HG03097 (cell line): ENCODE measurements at regions not wholly inside any gene's neighbourhood (a gene's known extent, or its start where the extent isn't known, plus 50 kb on each side); places are given as distances from the start of the nearest gene placed in this dataset.

Experiments
- ATAC-seq: cut with Tn5 transposase; IDR thresholded peaks from one replicate; pipeline ENCODE4 v1.9.1; 2021; ENCODE audit not compliant: unreplicated experiment, low FRiP score

GRCh38 chr12:65517656-65518210 is 239.2 kb downstream of the MSRB3 start:
- no peak for ATAC-seq

DNA sequence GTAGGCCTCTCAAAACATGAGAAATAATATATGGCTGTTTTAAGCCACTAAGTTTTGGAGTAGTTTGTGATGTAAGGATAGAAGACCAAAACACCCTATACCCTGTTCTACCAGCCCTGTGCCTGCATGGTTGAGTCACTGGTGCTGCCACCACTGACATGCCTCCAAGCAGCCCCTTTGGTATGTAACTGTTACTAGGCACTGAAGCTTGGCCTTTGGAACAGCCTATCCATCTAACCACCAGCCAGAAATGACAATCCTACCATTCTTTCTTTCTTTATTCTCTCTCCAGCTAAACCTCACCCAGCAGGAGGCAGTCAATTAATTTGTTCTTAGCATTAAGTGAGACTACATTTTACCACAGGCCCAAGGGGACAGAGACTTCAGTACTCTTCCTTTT is 240.3 kb downstream of the MSRB3 start:
- ATAC-seq: no peak

- ATAC-seq: no peak
Measured at GRCh38 chr12:65520658-65521057, 242.2 kb downstream of the MSRB3 start.

- ATAC-seq: no peak
Measured at GRCh38 chr12:65522956-65523860, 244.7 kb downstream of the MSRB3 start.

DNA sequence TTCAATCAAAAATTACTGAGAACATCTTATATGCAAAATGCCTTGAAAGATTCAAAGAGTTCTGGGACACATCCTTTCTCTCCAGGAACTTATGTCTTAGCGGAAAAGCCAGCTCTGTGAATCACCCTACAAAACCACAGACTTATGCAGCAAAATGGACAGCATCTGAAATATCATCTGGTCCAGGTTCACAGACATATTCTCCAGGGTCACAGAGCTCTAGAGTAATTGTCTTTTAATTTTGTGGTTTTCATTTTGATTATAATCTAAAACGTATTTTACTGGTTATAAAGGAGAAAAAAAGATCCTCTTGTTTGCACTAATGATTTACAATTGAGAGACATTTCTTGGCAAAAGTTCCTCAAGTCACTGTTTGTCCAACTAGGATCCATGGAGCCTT is 246.2 kb downstream of the MSRB3 start:
- no peak for ATAC-seq

DNA sequence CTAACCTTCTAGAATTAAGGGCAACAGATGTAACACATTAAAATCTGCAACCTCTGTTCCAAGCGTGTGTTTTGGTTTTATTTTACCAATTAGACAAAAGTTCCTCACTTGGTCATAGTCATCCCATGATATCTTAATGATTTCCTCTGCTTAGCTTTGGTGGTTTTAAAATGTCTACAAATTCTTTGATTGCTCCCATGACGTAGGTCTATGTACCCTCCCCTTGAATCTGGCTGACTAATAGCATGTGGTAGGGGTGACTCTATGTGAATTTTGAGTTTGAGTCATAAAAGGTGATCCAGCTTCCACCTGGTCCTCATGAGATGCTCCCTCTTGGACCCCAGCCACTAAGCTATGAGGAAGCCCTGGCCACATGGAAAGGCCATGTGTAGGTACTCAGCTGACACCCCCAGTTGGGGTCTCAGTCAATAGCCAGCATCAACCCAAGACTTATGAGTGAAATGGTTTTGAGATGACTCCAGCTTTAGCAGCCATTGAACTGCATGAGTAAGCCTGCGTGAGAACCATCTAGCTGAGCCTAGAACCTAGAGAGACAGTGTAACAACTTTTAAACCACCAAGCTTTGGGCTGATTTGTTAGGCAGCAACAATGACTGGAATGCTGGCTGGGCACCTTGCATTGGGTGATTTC is 247.1 kb downstream of the MSRB3 start:
- no peak for ATAC-seq

DNA sequence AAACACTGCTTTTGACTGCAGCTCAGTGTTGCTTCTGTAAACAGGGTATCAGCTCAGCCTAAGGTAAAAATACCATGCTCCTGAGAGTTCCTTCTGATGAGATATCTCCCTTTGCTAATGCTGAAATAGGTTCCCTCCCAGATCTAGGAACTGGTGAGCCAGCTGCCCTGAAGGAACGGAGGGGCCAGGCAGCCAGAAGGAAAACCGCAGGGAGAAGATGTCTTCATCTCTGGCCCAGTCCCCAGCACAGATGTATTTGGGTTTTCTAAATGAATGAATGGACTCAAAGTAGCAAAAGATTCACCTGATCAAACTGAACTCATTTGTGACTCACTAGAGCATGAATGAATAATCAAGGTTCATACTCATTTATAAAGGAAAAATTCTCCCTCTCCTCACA is 247.8 kb downstream of the MSRB3 start:
- no peak for ATAC-seq

DNA sequence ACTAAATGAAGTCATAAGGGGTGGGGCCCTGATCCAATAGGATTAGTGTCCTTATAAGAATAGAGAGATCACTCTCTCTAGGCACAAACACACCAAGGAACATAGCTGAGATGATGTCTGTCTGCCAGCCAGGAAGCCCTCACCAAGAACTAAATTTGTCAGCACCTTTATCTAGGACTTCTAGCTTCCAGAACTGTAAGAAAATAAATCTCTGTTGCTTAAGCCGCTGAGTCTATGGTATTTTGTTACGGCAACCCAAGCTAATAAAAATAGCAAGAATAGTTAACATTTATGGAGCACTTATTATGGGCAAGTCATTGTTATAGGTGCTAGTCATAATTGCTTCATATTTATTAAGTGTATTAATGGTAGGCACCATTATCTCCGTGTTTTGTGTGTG is 249.6 kb downstream of the MSRB3 start:
- no peak for ATAC-seq

DNA sequence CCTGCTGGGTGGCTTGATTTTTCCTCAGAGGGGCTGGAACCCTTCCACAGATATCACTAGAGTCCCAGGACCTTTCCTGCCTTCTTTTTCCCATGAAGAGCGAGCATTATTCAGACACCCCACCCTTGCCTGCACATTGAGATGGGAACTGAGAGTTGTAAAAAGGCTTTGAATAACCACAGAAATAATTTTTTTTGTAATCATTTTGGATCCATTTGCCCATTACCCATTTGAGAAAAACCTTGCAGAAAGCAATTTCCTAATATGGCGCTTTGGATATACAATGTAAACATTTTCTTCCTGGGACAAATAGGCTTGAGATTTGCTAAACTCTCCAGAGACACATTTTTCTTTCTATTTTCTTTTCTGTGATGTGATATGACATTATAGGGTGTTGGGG is 250.6 kb downstream of the MSRB3 start:
- ATAC-seq: no peak

GRCh38 chr12:65529771-65530435 is 251.4 kb downstream of the MSRB3 start:
- ATAC-seq: no peak

DNA sequence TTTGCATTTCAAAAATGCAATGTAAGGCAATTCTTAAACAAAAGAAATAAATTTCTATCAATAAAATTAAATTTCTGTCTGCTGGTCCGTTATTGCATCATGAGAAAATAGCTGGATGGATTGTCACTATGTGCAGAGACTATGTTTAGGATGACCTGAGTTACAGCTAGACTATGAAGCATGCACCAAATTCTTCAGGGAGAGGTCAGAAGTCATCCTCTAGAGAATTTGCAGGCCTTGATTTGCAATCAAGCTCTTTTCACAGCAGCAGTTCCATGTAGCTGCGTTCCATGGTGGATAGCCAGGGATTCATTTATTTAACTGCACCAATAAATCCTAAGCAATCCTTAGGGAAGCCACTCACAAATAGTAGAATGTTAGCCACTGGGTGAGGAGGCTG is 253.7 kb downstream of the MSRB3 start:
- ATAC-seq: no peak

- no peak for ATAC-seq
Measured at GRCh38 chr12:65532764-65533163, 254.3 kb downstream of the MSRB3 start.

DNA sequence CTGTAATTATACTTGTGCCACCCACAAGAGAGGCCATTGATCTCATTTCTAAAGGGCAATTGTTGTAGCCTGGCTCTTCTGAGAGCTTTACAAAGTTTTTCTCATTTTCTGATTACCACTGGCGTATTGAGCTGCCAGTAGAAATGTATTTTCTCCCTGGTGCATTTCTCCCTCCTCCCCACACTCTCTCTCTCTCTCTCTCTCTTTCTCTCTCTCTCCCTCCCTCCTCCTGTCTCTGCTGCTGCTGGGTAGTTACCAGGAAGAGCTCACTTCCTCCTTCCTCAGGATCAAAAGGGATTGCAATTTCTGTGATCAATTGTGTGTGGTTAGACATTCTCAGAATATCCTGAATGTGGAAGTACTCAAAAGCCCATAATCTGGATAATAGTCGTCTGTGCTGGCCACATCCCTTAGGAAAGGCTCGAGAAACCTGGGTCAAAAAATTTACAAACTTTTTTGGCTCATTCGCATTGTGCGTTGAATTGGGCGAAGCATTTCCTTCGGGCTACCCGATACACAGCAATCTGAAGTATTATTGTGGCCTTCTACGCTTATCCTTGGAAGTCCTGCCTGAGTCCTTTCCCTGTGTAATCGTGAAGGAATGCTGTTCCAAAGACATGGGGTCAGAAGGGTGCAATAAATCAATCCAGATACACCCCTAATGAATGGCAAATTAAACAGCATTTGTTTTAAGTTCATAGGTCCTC is 254.8 kb downstream of the MSRB3 start:
- ATAC-seq: no peak

- ATAC-seq: no peak
Measured at GRCh38 chr12:65534238-65534841, 255.9 kb downstream of the MSRB3 start.

DNA sequence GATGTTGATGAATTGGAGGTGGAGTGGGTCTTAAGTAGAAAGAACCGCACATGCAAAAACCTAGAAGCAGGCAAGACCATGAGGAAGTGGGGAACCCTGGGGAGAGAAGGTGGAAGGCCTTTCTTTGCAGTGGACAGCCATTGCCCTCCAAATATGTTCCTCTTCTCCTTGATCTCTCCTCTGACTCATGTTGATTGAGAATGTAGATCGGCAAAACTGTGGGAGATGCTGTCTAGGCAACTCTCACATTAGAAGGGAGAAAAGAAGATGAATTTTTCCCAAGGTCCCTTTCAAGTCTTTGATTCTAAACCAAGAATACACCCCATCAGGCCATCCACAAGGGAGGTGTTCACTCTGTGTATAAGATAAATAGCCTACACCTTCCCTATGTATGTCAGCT is 257.5 kb downstream of the MSRB3 start:
- ATAC-seq: no peak

GRCh38 chr12:65536351-65536750 is 257.9 kb downstream of the MSRB3 start:
- no peak for ATAC-seq

DNA sequence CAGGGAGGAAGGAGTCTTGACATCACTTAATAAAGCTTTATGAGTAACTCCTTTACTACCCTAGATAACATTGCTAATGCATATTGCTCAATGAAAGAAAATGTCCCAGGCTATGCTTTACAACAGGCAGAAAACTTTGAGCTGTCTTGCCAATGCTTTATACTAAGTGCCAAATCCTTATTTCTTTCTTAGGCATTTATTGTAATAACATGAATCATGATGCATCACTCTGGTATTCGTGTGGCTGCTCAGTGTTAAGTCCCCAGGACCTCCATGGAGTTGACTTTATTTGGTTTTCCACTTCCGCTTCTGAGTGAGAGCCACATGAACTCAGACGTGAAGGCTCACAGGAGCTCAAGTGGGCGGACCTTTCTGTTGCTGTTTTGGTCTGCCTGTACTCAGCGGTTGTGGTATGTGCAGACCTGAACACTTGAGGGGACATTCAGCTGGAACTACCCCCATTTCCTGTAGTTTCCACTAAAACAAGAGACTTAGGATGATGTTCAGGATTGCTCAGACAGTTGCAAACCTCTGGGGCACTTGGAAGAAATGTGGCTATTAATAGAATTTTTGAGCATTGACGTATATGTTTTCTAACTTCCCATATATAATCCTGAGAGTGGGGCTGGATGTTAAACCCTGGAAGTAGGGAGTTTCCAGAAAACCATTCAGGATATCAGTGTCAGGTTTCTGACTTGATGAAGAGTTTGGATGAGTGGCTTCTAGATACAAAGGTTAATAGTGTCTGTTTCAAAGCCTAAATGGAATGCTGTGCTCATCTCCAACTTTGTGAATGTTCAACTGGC is 258.6 kb downstream of the MSRB3 start:
- ATAC-seq: no peak

DNA sequence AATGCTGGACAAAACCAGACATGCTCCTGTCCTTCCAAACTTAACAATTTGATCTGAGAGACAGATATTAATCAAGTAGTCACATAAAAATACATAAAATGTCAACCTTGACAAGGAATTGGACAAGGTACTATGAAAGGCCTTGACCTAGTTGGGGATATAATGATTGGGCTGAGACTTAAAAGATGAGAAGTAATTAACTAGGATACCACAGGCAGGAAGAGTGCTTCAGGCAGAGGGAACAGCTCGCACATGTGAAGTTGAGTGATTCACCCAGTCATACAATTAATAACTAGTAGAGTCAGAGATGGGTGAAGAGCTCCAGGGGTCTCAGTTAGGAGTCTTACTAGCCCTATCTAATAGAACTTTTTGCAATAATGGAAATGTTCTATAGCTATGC is 259.5 kb downstream of the MSRB3 start:
- no peak for ATAC-seq

GRCh38 chr12:65539023-65539422 is 260.5 kb downstream of the MSRB3 start:
- ATAC-seq: no peak
